ENCODE measurements at regions not wholly inside any gene's neighbourhood (a gene's known extent, or its start where the extent isn't known, plus 50 kb on each side); places are given as distances from the start of the nearest gene placed in this dataset.
"Not testable (repeated sequence)": the region's sequence is repeated elsewhere in the genome, so short reads cannot be mapped to it uniquely, and the experiment has no call there.

- DNase-seq (ENCODE audit: low read depth in 1 of 2, low spot score in 1 of 2): no peak
Measured at GRCh38 chr11:45000918-45001317, 50.2 kb upstream of the TP53I11 start.

- DNase-seq (ENCODE audit: low read depth in 1 of 2, low spot score in 1 of 2): no peak
Measured at GRCh38 chr11:45001466-45002165, 50.9 kb upstream of the TP53I11 start.

DNA sequence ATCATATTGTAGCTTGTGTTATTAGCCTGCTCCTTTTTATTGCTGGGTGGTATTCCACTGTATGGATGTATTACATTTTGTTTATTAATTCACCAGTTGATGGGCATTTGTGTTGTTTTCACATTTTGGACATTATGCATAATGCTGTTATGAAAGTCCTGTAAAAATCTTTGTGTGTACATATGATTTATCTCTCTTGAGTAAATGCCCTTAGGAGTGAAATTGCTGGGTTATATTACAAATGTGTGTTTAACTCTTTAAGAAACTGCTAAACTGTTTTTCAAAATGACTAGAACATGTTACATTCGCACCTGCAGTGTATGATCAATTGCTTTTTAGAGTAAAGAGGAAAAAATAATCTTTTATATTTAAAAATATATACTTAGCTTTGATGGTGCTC lies 54.4 kb upstream of the TP53I11 start:
- no peak for DNase-seq (ENCODE audit: low read depth in 1 of 2, low spot score in 1 of 2)

DNA sequence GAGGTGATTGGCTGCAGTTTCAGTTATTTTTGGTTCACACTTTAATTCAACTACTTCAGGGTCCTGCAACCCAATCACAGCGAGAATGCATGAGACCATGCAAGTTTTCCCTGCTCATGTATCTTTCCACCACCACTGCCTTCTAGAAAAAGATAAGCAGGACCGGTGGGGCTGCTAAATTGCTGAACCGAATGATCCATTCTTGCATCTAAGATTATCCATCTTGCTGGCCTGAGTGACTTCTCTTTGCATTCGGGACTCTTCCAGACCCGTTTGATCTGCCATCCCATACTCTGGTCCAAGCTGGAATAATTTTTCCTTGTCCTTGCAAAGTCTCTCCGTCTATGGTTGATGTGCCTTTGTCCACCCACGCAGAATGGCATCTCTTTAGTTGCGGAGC lies 56.3 kb upstream of the TP53I11 start:
- DNase-seq (ENCODE audit: low read depth in 1 of 2, low spot score in 1 of 2): no peak

DNA sequence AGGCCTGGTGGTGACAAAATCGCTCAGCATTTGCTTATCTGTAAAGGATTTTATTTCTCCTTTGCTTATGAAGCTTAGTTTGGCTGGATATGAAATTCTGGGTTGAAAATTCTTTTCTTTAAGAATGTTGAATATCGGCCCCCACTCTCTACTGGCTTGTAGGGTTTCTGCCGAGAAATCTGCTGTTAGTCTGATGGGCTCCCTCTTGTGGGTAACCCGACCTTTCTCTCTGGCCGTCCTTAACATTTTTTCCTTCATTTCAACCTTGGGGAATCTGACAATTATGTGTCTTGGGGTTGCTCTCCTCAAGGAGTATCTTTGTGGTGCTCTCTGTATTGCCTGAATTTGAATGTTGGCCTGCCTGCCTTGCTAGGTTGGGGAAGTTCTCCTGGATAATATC lies 65.3 kb upstream of the TP53I11 start:
- not testable (repeated sequence) for DNase-seq (ENCODE audit: low read depth in 1 of 2, low spot score in 1 of 2)

- not testable (repeated sequence) for DNase-seq (ENCODE audit: low read depth in 1 of 2, low spot score in 1 of 2)
Measured at GRCh38 chr11:45016446-45016845, 65.8 kb upstream of the TP53I11 start.

- no peak for DNase-seq (ENCODE audit: low read depth in 1 of 2, low spot score in 1 of 2)
Measured at GRCh38 chr11:45017329-45017728, 66.6 kb upstream of the TP53I11 start.

GRCh38 chr11:45021001-45021400 lies 70.3 kb upstream of the TP53I11 start:
- DNase-seq (ENCODE audit: low read depth in 1 of 2, low spot score in 1 of 2): no peak

DNA sequence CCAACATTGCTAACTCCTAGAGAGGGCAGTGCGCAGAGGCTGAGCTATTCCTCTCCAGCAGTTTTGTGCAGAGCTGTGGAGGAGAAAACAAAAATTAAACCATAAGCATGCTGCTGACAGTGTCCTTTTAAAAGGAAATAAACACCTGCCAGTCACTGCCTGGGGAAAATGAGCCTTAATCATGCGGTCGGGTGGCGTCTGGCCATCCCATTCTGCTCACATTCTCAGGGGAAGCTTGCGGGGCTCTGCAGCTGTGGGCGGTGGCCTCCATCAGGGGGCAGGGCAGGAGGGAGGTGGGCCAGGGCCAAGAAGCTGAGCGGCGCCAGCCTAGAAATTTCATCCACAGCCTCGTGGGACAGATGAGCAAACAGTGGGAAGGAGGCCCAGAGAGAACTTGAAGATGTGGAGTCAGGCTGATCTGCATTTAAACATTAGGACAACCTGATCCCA lies 71.0 kb upstream of the TP53I11 start:
- DNase-seq (ENCODE audit: low read depth in 1 of 2, low spot score in 1 of 2): no peak

DNA sequence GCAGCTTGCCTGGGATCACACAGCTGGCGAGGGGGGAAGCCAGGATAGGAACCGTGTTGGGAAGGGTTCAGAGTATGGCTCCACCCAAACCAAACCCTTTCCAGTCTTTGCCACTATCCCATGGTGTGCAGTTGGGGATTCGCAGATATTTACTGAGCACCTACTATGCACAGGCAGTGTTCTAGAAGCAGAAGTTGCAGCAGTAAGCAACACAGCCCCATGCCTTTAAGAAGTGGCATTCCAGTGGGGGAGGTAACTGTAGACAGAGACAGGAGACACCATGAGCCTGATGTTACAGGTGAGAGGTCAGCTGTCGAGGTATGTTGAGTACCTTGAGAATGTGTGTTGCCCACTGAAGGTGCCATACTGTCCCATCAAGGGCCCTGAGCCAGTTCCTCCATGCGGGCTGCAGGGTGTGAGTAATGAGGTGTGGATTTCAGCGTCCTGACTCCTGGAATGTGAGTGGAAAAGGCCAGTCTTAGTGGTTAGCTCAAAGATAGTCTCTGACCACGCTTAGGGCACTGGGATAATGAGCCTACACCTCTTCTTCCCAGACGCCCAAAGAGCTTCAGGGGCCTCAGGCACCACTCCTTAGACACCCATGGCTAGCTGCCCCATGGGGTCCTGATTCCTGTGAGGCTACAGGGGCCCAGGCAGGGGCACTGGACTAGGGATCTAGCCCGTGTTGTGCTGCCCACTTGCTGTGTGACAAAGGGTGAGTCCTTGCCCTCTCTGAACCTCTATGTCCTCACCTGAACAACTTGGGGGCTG lies 71.8 kb upstream of the TP53I11 start:
- DNase-seq (ENCODE audit: low read depth in 1 of 2, low spot score in 1 of 2): no peak

DNA sequence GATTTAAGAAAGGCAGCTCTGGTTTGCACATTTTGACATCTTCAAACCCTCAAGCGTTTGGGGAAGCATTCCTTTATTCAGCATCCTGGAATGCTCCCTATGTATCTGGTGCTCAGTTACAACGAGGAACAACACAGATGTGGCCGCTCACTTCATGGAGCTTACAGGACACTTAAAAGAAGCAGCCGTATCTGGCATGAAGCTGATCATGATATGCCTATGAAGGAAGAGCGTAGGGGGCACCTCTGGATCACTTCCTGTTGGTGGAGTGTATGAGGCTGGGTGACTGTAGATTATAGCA lies 72.3 kb upstream of the TP53I11 start:
- no peak for DNase-seq (ENCODE audit: low read depth in 1 of 2, low spot score in 1 of 2)

GRCh38 chr11:45024316-45024715 lies 73.6 kb upstream of the TP53I11 start:
- no peak for DNase-seq (ENCODE audit: low read depth in 1 of 2, low spot score in 1 of 2)

GRCh38 chr11:45024846-45025588 lies 74.3 kb upstream of the TP53I11 start:
- no peak for DNase-seq (ENCODE audit: low read depth in 1 of 2, low spot score in 1 of 2)

DNA sequence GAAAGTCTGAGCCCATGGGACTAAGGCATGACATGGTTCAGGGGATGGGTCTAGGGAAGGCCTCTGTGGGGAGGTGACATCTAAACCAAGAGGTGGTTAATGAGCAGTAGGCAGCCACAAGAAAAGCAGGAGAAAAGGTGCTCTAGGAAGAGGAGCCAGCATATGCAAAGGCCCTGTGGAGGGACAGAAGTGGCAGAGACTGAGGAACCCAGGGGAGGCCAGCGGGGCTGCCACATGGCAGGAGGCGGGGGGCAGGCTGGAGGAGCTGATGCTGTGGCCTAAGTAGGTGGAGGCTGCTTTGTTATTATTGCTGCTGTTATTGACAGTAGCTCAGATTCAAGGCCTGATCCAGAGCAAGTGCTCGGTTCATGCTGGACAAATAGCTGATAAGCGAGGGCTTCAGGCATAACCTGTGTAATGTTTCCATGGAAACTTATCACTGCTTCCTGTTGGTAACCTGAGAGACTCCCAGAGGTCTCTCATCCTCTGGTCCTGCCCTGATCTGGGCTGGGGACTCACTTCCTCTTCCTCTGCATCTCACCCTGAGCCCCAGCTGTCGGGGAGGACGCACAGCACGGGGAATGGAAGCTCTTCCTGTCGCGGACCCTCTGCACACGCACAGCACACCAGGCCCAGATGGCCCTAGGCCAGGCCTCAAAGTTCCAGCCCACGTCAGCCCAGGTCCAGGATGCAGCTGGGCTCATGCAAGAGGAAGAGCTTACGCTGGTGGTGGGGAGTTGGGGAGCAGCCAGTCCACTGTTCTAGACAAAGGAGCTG lies 75.2 kb upstream of the TP53I11 start:
- DNase-seq (ENCODE audit: low read depth in 1 of 2, low spot score in 1 of 2): no peak

GRCh38 chr11:45026835-45027234 lies 76.2 kb upstream of the TP53I11 start:
- DNase-seq (ENCODE audit: low read depth in 1 of 2, low spot score in 1 of 2): no peak

DNA sequence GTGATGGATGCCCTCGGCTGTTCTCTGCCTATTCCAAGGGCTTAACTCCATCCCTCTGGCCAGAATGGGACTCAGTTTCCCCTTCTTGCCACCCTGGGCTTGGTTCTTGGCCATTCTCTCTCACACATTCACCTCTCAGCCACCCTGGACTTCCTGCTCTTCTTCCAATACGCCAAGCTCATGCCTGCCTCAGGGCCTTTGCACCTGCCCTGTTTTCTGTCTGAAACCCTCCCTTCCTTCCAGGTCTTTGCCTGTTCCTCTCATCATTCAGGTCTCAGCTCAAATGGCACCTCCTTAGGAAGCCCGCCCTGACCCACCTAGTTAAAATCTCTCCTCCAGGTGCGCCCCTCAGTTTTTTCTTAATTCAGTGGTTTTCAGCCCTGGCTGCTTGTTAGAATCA lies 76.6 kb upstream of the TP53I11 start:
- DNase-seq (ENCODE audit: low read depth in 1 of 2, low spot score in 1 of 2): no peak

GRCh38 chr11:45028911-45029682 lies 78.4 kb upstream of the TP53I11 start:
- no peak for DNase-seq (ENCODE audit: low read depth in 1 of 2, low spot score in 1 of 2)

- DNase-seq (ENCODE audit: low read depth in 1 of 2, low spot score in 1 of 2): no peak
Measured at GRCh38 chr11:45030778-45031177, 80.1 kb upstream of the TP53I11 start.

GRCh38 chr11:45031912-45032519 lies 81.3 kb upstream of the TP53I11 start:
- no peak for DNase-seq (ENCODE audit: low read depth in 1 of 2, low spot score in 1 of 2)

- DNase-seq (ENCODE audit: low read depth in 1 of 2, low spot score in 1 of 2): no peak
Measured at GRCh38 chr11:45035413-45035812, 84.7 kb upstream of the TP53I11 start.

Measured in activated CD4-positive, alpha-beta T cell treated with anti-CD3 and anti-CD28 coated beads, Interleukin-2, amount 50 U/mL, for 24 hours (primary cell).